ENCODE measurements at regions not wholly inside any gene's neighbourhood (a gene's known extent, or its start where the extent isn't known, plus 50 kb on each side); places are given as distances from the start of the nearest gene placed in this dataset.

DNA sequence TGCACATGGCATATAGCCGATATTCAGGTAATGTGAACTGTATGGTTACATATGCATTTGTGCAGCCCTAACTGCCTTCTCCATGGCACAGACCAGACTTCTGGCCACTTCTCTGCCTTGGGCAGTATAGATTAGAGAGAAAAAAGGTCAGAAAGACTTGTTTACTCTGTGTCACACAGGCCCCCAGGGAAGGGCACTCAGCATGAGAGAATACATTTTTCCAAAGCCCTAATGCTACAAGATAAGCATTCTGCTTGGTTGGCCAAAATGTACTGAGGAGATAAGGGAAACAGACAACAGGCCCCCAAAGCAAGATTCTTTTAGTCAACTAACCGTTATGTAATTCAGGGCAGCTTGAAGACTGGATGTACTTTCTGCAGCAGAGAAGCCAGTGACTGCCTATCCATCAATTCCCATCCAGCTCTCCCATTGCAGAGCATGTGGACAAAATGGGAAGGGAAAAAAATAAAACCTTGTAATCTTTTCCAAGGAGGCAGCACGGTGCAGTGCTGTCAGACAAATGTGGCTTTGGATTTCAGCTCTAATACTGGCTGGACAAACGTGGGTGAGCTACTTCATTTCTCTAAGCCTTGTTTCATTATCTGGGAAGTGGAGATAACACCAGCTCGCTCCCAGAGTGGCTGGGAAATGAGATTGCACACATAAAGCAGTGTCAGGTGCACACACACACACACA lies 205.9 kb downstream of the NSG2 start:
- Histone ChIP-seq H3K4me3 (no peak overlapping the region), H3K27me3 (no peaks in the 10 kb centered on the region), H3K9me3 (no peaks in the 10 kb centered on the region), H3K4me1 (no peaks in the 10 kb centered on the region), H3K36me3 (no peaks in the 10 kb centered on the region), H3K27ac (no peak overlapping the region)
- no peak for TF ChIP-seq CTCF (IDR thresholded peaks at IDR 0.05)
- DNase-seq (ENCODE audit: low spot score) = no peak

GRCh38 chr5:174252121-174252520 lies 206.6 kb downstream of the NSG2 start:
- no peak for TF ChIP-seq CTCF (IDR thresholded peaks at IDR 0.05)
- DNase-seq (ENCODE audit: low spot score) = no peak
- H3K9me3 ChIP-seq = no peaks in the 10 kb centered on the region
- no peaks in the 10 kb centered on the region for H3K36me3 ChIP-seq
- no peaks in the 10 kb centered on the region for H3K4me1 ChIP-seq
- no peak overlapping the region for H3K4me3 ChIP-seq
- H3K27ac ChIP-seq = no peak overlapping the region
- H3K27me3 ChIP-seq = no peaks in the 10 kb centered on the region

GRCh38 chr5:174259696-174260420 lies 214.4 kb downstream of the NSG2 start:
- Histone ChIP-seq H3K4me3 (no peak overlapping the region), H3K27ac (no peak overlapping the region), H3K36me3 (no peaks in the 10 kb centered on the region), H3K9me3 (no peaks in the 10 kb centered on the region), H3K4me1 (no peaks in the 10 kb centered on the region), H3K27me3 (no peaks in the 10 kb centered on the region)
- no peak for TF ChIP-seq CTCF (IDR thresholded peaks at IDR 0.05)
- DNase-seq (ENCODE audit: low spot score) = no peak

- Histone ChIP-seq H3K27ac (no peak overlapping the region), H3K36me3 (no peaks in the 10 kb centered on the region), H3K4me1 (no peaks in the 10 kb centered on the region), H3K9me3 (no peaks in the 10 kb centered on the region), H3K27me3 (no peaks in the 10 kb centered on the region), H3K4me3 (no peak overlapping the region)
- no peak for TF ChIP-seq CTCF (IDR thresholded peaks at IDR 0.05)
- no peak for DNase-seq (ENCODE audit: low spot score)
These were observed 225.8 kb downstream of the NSG2 start for GRCh38 chr5:174271316-174271715.

DNA sequence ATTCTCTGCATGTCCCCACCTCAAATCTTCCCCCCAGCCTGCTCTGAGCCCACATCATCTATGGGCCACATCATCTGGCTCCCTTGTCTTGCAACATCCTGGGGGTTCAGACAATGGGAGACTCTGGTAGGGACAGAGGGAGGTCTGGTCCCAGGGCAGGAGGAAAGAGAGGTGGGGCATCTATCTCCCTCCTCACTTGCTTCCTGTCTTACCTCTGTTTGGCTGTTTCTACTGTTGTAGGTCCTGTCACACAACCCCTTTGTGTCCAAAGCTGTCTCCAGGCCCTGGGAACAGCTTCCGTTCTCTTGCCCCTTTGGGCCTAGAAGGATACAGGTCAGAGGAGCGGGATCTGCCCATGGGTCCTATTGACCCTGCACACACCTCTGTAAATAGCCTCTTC lies 227.2 kb downstream of the NSG2 start:
- Histone ChIP-seq H3K4me3 (no peak overlapping the region), H3K27ac (no peak overlapping the region), H3K36me3 (no peaks in the 10 kb centered on the region), H3K9me3 (no peaks in the 10 kb centered on the region), H3K27me3 (no peaks in the 10 kb centered on the region), H3K4me1 (no peaks in the 10 kb centered on the region)
- no peak for TF ChIP-seq CTCF (IDR thresholded peaks at IDR 0.05)
- DNase-seq (ENCODE audit: low spot score) = no peak
